GM04504 (cell line): ENCODE measurements at regions not wholly inside any gene's neighbourhood (a gene's known extent, or its start where the extent isn't known, plus 50 kb on each side); places are given as distances from the start of the nearest gene placed in this dataset.
A peak's percentile ranks its signal among the peaks of the same experiment; 100 is the strongest.

ENCODE experiments used
- DNase-seq: peaks from one replicate; pipeline ENCODE4 v3.0.0-alpha.2; 2012; ENCODE audit warnings: low read depth

GRCh38 chr5:1706021-1706420 is 93.6 kb downstream of the MRPL36 start:
- no peak for DNase-seq

- DNase-seq = no peak
Measured at GRCh38 chr5:1704676-1705075, 95.0 kb downstream of the MRPL36 start.

GRCh38 chr5:1704266-1704665 is 95.4 kb downstream of the MRPL36 start:
- no peak for DNase-seq

- DNase-seq = no peak
Measured at GRCh38 chr5:1703352-1704050, 96.1 kb downstream of the MRPL36 start.

- DNase-seq = no peak
Measured at GRCh38 chr5:1702318-1702717, 97.3 kb downstream of the MRPL36 start.

GRCh38 chr5:1701884-1702283 is 97.8 kb downstream of the MRPL36 start:
- DNase-seq = no peak

- no peak for DNase-seq
Measured at GRCh38 chr5:1701216-1701864, 98.3 kb downstream of the MRPL36 start.

- DNase-seq = no peak
Measured at GRCh38 chr5:1699394-1699793, 100.2 kb downstream of the MRPL36 start.

- no peak for DNase-seq
Measured at GRCh38 chr5:1698589-1699316, 100.9 kb downstream of the MRPL36 start.

- DNase-seq = no peak
Measured at GRCh38 chr5:1692381-1692780, 107.3 kb downstream of the MRPL36 start.

GRCh38 chr5:1687301-1687970 is 112.2 kb downstream of the MRPL36 start:
- DNase-seq = no peak

- no peak for DNase-seq
Measured at GRCh38 chr5:1686016-1686802, 113.4 kb downstream of the MRPL36 start.

- no peak for DNase-seq
Measured at GRCh38 chr5:1685066-1685465, 114.6 kb downstream of the MRPL36 start.

GRCh38 chr5:1681955-1682354 is 117.7 kb downstream of the MRPL36 start:
- no peak for DNase-seq

- no peak for DNase-seq
Measured at GRCh38 chr5:1673042-1673677, 126.5 kb downstream of the MRPL36 start.

GRCh38 chr5:1672396-1672795 is 127.2 kb downstream of the MRPL36 start:
- DNase-seq = no peak

GRCh38 chr5:1671351-1671750 is 128.3 kb downstream of the MRPL36 start:
- DNase-seq = no peak

GRCh38 chr5:1670351-1670750 is 129.3 kb downstream of the MRPL36 start:
- peak; percentile 16 for DNase-seq

- DNase-seq = no peak
Measured at GRCh38 chr5:1669276-1670155, 130.1 kb downstream of the MRPL36 start.

GRCh38 chr5:1668141-1668721 is 131.4 kb downstream of the MRPL36 start:
- DNase-seq = no peak
